ENCODE measurements at regions not wholly inside any gene's neighbourhood (a gene's known extent, or its start where the extent isn't known, plus 50 kb on each side); places are given as distances from the start of the nearest gene placed in this dataset.

GRCh38 chr2:41949883-41950665 lies 97.7 kb upstream of the PKDCC start:
- H3K4me3 ChIP-seq (replicated peaks in 1 of 3): no peak overlapping the region
- no peak for DNase-seq
- TF ChIP-seq POLR2A (IDR thresholded peaks at IDR 0.05) (no peak), CTCF (IDR thresholded peaks at IDR 0.05) (no peak)
- H3K27ac ChIP-seq: no peak overlapping the region
- H3K36me3 ChIP-seq: no peaks in the 10 kb centered on the region
- no peaks in the 10 kb centered on the region for H3K9me3 ChIP-seq
- peaks cover under 1% of the 10 kb centered on the region in 2 donors for H3K4me1 ChIP-seq
- intact Hi-C loops (cut with DNase I): no loop called here
- H3K27me3 ChIP-seq: no peaks in the 10 kb centered on the region
- WGBS, 2 donors: 77 to 88% methylated on average over 4 of the region's 4 CpGs

- H3K27me3 ChIP-seq: no peaks in the 10 kb centered on the region
- no peaks in the 10 kb centered on the region for H3K9me3 ChIP-seq
- no peak for DNase-seq
- H3K36me3 ChIP-seq: no peaks in the 10 kb centered on the region
- peaks cover 0 to 2% of the 10 kb centered on the region in 2 donors for H3K4me1 ChIP-seq
- 91 to 100% methylated on average over 1 of the region's 1 CpG for WGBS, 2 donors
- TF ChIP-seq POLR2A (IDR thresholded peaks at IDR 0.05) (no peak), CTCF (IDR thresholded peaks at IDR 0.05) (no peak)
- no peak overlapping the region for H3K4me3 ChIP-seq (replicated peaks in 1 of 3)
- intact Hi-C loops (cut with DNase I): no loop called here
- no peak overlapping the region for H3K27ac ChIP-seq
Measured at GRCh38 chr2:41950666-41950960, 97.2 kb upstream of the PKDCC start.

GRCh38 chr2:41954304-41955291 lies 93.2 kb upstream of the PKDCC start:
- TF ChIP-seq POLR2A (IDR thresholded peaks at IDR 0.05) (no peak), CTCF (IDR thresholded peaks at IDR 0.05) (no peak)
- intact Hi-C loops (cut with DNase I): no loop called here
- H3K4me1 ChIP-seq: peaks cover 0 to 5% of the 10 kb centered on the region in 2 donors
- no peaks in the 10 kb centered on the region for H3K9me3 ChIP-seq
- H3K27me3 ChIP-seq: no peaks in the 10 kb centered on the region
- WGBS, 2 donors: 83 to 88% methylated on average over 14 to 16 of the region's 16 CpGs
- H3K36me3 ChIP-seq: no peaks in the 10 kb centered on the region
- H3K27ac ChIP-seq: no peak overlapping the region
- no peak overlapping the region for H3K4me3 ChIP-seq (replicated peaks in 1 of 3)
- DNase-seq: no peak

GRCh38 chr2:41955316-41956043 lies 92.3 kb upstream of the PKDCC start:
- no peaks in the 10 kb centered on the region for H3K36me3 ChIP-seq
- H3K27ac ChIP-seq: no peak overlapping the region
- no peak overlapping the region for H3K4me3 ChIP-seq (replicated peaks in 1 of 3)
- no peaks in the 10 kb centered on the region for H3K9me3 ChIP-seq
- intact Hi-C loops (cut with DNase I): no loop called here
- TF ChIP-seq POLR2A (IDR thresholded peaks at IDR 0.05): no peak
- TF ChIP-seq CTCF (IDR thresholded peaks at IDR 0.05): no peak
- H3K27me3 ChIP-seq: no peaks in the 10 kb centered on the region
- peaks cover 0 to 5% of the 10 kb centered on the region in 2 donors for H3K4me1 ChIP-seq
- peak; percentile 32 to 36 for DNase-seq
- 64 to 73% methylated on average over 5 of the region's 5 CpGs for WGBS, 2 donors

Measured in thyroid gland (tissue), 4 donors.